HG03060 (cell line): ENCODE measurements at regions not wholly inside any gene's neighbourhood (a gene's known extent, or its start where the extent isn't known, plus 50 kb on each side); places are given as distances from the start of the nearest gene placed in this dataset.

ENCODE experiments used
- ATAC-seq: cut with Tn5 transposase; IDR thresholded peaks from one replicate; pipeline ENCODE4 v1.9.1; 2021; ENCODE audit warnings: low read depth, moderate number of reproducible peaks; ENCODE audit not compliant: unreplicated experiment

DNA sequence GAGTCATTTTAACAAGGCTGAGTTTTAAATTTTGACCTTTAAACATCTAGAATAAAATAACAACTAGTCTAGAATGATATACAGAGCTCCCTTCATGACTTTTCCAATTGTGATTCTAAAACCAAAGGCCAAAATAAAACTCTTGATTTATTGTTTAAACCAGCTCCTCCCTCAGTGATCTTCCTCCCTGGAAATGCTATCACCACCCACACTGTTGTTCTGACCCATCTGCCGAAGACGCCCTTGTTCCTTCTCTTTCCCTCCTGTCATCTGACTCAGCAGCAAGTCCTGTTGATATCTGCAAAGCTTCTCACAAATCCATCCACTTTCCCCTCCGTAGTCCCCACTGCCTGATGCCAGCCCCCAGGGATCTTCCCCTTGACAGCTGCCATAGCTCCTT is 231.6 kb upstream of the DYNLRB2 start:
- no peak for ATAC-seq

- no peak for ATAC-seq
Observed at GRCh38 chr16:80305410-80305809, 235.4 kb upstream of the DYNLRB2 start.

DNA sequence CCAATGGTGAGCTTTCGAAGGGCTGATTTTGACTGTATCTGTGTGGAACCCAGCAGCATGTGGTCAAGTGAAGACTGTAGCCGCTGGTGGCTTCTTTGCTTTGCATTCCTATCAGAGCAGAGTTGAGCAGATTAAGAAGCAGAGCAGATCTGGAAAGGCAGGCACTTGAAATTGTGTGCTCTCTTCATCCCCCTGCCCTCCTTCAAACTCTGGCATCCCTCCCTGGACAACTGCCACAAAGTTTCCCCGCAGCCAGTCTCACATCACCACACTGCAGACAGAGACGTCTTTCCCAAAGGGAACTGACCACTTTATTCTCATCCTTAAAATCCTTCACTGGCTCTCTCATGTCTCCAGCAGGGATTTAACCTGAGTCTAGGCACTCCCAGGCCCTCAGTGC is 237.1 kb upstream of the DYNLRB2 start:
- ATAC-seq: no peak

GRCh38 chr16:80300876-80301275 is 239.9 kb upstream of the DYNLRB2 start:
- ATAC-seq: no peak

DNA sequence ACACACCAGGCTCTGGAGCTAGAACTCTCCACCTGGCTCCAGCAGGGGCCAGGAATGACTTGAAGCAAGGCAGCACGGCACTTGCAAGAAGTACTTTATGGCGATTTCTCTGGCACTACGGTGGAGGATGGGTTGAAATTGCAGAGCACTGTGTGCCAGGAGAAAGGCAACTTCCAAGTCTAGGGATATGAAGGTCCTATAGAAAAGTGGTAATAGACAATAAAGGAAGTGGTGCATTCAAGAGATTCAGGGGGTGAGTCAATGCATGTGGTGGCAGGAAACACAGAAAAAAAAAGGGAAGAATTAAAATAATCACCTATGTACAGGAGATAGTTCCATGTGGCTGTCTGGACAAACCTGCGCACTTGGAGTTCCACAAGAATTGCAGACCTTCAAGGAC is 240.3 kb upstream of the DYNLRB2 start:
- no peak for ATAC-seq

DNA sequence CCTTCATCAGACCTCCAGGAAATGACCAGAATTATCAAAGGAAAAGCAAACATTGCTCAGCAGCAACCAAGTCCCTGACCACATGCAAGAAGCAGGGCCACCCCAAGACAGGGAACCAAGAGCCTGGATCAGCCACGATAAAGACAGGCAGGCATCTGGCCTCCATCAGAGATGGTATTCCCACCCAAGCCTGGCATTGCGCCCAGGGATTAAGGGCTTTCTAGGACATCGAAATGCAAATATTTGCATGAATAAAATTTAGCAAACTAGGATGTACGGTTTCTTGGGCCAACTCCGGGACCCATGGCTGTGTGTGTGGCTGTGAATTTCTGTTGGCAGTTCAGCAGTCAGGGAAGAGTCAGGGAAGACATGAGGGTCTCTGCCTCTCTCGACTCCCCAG is 241.4 kb upstream of the DYNLRB2 start:
- no peak for ATAC-seq

GRCh38 chr16:80298676-80299075 is 242.1 kb upstream of the DYNLRB2 start:
- ATAC-seq: no peak

- ATAC-seq: no peak
Observed at GRCh38 chr16:80296034-80296433, 244.8 kb upstream of the DYNLRB2 start.

GRCh38 chr16:80294172-80294571 is 246.6 kb upstream of the DYNLRB2 start:
- no peak for ATAC-seq

DNA sequence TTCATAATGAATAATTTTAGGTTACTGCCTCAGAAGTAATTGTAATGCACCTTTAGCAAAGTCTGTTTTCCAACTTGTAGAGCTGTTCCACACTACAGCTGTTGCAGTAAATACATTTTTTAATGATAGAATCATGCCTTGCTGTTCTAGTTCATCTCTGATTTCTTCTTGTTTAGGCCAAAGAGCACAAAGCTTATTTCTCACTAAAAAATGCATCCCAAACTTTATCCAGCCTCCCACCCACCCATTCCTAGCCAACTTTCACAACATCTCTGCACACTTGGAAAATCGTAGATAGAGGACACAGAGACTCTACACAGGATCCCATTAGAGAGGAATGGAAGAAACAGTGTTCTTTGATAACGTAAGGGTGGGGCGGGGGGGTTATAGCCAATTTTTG is 252.2 kb upstream of the DYNLRB2 start:
- ATAC-seq: no peak

DNA sequence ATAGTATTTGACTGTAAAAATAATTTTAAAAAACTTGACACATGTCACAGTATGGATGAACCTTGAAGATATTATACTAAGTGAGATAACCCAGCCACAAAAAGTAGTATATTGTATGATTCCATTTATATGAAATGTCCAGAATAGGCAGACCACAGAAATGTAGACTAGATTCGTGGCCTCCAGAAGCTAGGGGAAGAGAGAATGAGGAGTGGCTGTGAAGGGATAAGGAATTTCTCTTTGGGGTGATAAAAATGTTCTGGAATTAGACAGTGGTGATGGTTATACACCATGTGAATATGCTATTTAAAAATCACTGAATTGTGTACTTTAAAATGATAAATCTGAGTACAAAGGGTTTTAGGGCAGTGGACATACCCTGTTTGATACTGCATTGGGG is 253.1 kb upstream of the DYNLRB2 start:
- ATAC-seq: no peak

DNA sequence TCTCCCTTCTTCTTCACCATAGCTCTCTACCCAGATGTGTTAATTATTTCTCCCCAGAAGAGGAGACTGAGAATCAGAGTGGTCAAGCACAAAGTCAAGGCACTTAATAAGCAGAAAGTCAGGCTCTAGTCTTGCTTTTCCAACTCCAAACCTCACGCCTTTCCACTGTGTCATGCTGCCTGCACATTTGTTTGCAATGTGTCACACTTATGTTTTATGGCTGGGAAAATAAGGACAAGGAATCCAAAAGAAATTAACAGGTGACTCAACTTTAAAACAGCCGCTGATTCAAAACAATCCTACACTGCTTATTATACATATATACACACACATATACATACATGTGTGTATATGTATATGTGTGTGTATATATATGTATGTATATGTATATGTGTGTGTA is 255.7 kb upstream of the DYNLRB2 start:
- ATAC-seq: no peak

DNA sequence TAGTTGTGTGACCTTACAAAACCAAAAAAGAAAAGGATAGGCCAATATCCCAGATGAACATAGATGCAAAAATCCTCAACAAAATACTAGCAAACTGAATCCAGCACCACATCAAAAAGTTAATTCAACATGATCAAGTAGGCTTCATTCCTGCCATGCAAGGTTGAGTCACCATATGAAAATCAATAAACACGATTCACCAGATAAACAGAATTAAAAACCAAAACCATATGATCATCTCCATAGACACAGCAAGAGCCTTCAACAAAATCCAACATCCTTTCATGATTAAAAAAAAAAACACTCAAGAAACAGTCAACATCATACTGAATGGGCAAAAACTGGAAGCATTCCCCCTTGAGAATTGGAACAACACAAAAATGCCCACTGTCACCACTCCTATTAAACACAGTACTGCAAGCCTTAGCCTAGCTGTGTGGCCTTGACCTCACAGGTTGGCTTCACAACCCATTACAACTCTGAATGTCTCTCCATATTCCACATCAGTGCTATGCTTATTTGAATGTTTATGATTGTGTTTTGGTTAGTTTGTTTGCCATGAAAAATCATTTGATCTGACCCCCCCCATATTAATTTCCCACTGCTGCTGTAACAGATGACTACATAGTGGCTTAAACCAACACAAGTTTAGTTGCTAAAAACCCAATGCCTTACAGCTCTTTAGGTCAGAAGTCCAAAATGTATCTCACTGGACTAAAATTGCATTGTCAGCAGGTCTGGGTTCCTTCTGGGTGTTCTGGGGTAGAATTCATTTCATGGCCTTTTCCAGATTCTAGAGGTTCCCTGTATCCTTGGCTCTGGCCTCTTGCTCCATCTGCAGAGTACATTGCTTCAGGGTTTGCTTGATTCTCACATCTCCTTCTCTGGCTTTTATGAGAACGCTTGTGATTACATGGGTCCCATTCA is 257.1 kb upstream of the DYNLRB2 start:
- no peak for ATAC-seq

DNA sequence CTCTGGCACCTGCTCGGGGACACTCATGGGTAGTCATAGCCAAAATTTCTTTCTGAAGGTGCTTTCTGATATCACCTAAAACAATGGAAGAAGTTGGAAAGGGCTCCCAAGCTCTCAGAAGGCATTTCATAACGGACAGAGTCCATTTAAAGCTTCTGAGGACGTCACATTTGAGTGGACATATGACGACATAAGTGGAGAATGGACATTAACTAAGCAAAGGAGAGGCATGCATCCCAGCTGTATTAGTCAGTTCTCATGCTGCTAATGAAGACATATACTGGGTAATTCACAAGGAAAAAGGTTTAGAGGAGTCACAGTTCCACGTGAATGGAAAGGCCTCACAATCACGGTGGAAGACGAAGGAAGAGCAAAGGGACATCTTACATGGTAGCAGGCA is 260.2 kb upstream of the DYNLRB2 start:
- ATAC-seq: no peak

- ATAC-seq: no peak
Observed at GRCh38 chr16:80279656-80280055, 261.1 kb upstream of the DYNLRB2 start.

GRCh38 chr16:80277182-80277581 is 263.6 kb upstream of the DYNLRB2 start:
- ATAC-seq: no peak

- ATAC-seq: no peak
Observed at GRCh38 chr16:80274576-80275191, 266.1 kb upstream of the DYNLRB2 start.

DNA sequence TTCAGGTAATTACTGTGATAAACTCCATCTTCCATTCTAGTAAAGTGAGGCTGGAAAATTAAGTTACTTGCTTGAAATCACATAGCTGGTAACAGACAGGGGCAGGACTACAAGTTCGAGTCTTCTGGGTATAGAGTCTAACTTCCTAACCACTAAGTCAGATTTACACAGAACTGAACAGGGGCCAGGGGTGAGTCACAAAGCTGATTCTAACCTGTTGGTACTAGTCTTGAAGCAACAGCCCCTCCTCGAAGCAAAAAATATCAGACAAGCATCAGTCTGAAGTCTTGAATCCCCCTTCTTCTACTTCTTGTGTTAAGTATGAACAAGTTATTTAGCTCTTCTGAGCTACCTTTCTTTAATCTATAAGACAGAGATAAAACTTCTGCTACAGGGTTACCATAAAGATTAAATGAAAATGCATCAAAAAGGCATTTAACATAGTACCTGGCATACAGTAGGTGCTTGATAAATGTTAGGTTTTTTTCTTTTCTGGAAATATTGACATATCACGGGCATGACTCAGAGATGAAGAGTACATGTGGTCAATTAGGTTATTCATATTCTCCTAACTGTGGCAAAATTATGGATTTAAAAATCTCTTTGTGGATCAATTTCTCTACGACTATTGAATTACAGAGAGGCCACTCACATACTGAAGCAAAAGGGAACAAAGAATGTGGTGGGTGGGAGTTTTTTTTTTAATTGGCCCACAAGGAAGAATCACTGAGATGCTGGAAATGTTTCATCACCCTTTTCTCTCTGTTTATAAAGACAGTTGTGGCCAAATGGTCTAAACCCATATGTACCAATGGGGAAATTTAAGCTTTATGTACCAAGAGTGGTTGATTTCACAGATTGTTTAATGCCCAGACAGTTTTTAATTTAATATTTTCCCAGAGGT is 266.9 kb upstream of the DYNLRB2 start:
- ATAC-seq: no peak

DNA sequence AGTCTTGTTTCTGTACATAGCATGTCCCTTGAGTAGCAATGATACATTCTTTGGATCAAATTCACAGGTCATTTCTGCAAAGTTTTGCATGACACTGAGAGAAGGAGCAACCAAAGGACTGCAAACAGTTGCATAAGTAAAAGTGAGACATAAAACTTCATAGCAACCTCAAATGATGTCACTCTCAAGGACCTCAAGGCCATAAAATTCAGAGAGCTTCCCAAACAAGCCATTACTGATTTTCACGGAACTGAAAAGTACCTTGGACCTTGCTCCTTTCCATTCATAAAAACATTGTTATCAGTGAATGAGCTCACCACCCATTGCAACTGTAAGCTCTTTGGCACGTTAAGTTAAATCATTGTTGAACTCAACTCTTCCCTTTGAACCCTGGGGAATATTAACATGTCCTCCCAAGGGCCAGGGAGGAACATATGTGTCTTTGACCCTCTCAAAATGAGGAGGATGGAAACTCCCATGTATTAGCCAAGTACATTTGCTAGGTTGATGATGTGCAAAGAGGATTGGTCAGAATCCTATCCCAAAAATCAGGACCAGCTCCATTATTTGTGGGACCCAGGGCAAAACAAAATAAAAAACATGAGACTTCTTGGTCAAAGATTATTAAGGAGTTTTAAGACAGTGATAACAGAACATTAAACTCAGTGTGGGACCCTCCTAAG is 275.0 kb upstream of the DYNLRB2 start:
- ATAC-seq: no peak

- ATAC-seq: no peak
Observed at GRCh38 chr16:80263848-80264694, 276.7 kb upstream of the DYNLRB2 start.
